Activated naive CD4-positive, alpha-beta T cell treated with anti-CD3 and anti-CD28 coated beads, Interleukin-2, amount 50 U/mL, for 24 hours (primary cell): ENCODE measurements at regions not wholly inside any gene's neighbourhood (a gene's known extent, or its start where the extent isn't known, plus 50 kb on each side); places are given as distances from the start of the nearest gene placed in this dataset.

Source experiments
- H3K27ac Mint-ChIP-seq: one replicate; pipeline ENCODE4 v1.8.0; 2021; ENCODE audit warnings: mild to moderate bottlenecking, mixed read lengths
- H3K27me3 Mint-ChIP-seq: one replicate; pipeline ENCODE4 v1.8.0; 2021; ENCODE audit warnings: mixed read lengths
- H3K36me3 Mint-ChIP-seq: one replicate; pipeline ENCODE4 v1.8.0; 2021; ENCODE audit warnings: mixed read lengths
- H3K4me1 Mint-ChIP-seq: one replicate; pipeline ENCODE4 v1.8.0; 2021; ENCODE audit warnings: mixed read lengths
- H3K4me3 Mint-ChIP-seq: one replicate; pipeline ENCODE4 v1.8.0; 2021; ENCODE audit warnings: mild to moderate bottlenecking, mixed read lengths
- H3K9me3 Mint-ChIP-seq: one replicate; pipeline ENCODE4 v1.8.0; 2021; ENCODE audit warnings: mixed read lengths

- Mint-ChIP-seq H3K4me1 (no peaks in the 10 kb centered on the region), H3K9me3 (no peaks in the 10 kb centered on the region), H3K27ac (no peak overlapping the region), H3K27me3 (peaks cover 2% of the 10 kb centered on the region), H3K4me3 (no peak overlapping the region), H3K36me3 (no peaks in the 10 kb centered on the region)
These were observed 89.8 kb upstream of the ZC3H12C start for GRCh38 chr11:110003426-110003825.

- Mint-ChIP-seq H3K27ac (no peak overlapping the region), H3K9me3 (peaks cover 15% of the 10 kb centered on the region), H3K27me3 (peaks cover 3% of the 10 kb centered on the region), H3K4me1 (no peaks in the 10 kb centered on the region), H3K4me3 (no peak overlapping the region), H3K36me3 (no peaks in the 10 kb centered on the region)
These were observed 81.6 kb upstream of the ZC3H12C start for GRCh38 chr11:110011595-110011994.

GRCh38 chr11:110015695-110016094 lies 77.5 kb upstream of the ZC3H12C start:
- peaks cover 2% of the 10 kb centered on the region for H3K27me3 Mint-ChIP-seq
- no peaks in the 10 kb centered on the region for H3K4me1 Mint-ChIP-seq
- H3K36me3 Mint-ChIP-seq = no peaks in the 10 kb centered on the region
- H3K27ac Mint-ChIP-seq = no peak overlapping the region
- H3K4me3 Mint-ChIP-seq = no peak overlapping the region
- H3K9me3 Mint-ChIP-seq = peaks cover 15% of the 10 kb centered on the region

- Mint-ChIP-seq H3K27ac (no peak overlapping the region), H3K4me1 (no peaks in the 10 kb centered on the region), H3K36me3 (no peaks in the 10 kb centered on the region), H3K4me3 (no peak overlapping the region), H3K9me3 (peaks cover 4% of the 10 kb centered on the region), H3K27me3 (peaks cover 2% of the 10 kb centered on the region)
These were observed 73.5 kb upstream of the ZC3H12C start for GRCh38 chr11:110019675-110020074.

- Mint-ChIP-seq H3K27me3 (no peaks in the 10 kb centered on the region), H3K9me3 (no peaks in the 10 kb centered on the region), H3K4me3 (no peak overlapping the region), H3K27ac (no peak overlapping the region), H3K4me1 (no peaks in the 10 kb centered on the region), H3K36me3 (no peaks in the 10 kb centered on the region)
These were observed 70.6 kb upstream of the ZC3H12C start for GRCh38 chr11:110022548-110022947.

GRCh38 chr11:110023711-110024110 lies 69.5 kb upstream of the ZC3H12C start:
- Mint-ChIP-seq H3K36me3 (no peaks in the 10 kb centered on the region), H3K4me1 (no peaks in the 10 kb centered on the region), H3K4me3 (no peak overlapping the region), H3K9me3 (no peaks in the 10 kb centered on the region), H3K27me3 (no peaks in the 10 kb centered on the region), H3K27ac (no peak overlapping the region)

- Mint-ChIP-seq H3K4me1 (no peaks in the 10 kb centered on the region), H3K36me3 (no peaks in the 10 kb centered on the region), H3K9me3 (no peaks in the 10 kb centered on the region), H3K27me3 (no peaks in the 10 kb centered on the region), H3K27ac (no peak overlapping the region), H3K4me3 (no peak overlapping the region)
These were observed 66.2 kb upstream of the ZC3H12C start for GRCh38 chr11:110026858-110027626.

- H3K9me3 Mint-ChIP-seq = no peaks in the 10 kb centered on the region
These were observed 65.4 kb upstream of the ZC3H12C start for GRCh38 chr11:110027627-110028371.

GRCh38 chr11:110028921-110029320 lies 64.3 kb upstream of the ZC3H12C start:
- H3K36me3 Mint-ChIP-seq = no peaks in the 10 kb centered on the region
- H3K27ac Mint-ChIP-seq = no peak overlapping the region
- H3K9me3 Mint-ChIP-seq = no peaks in the 10 kb centered on the region
- no peak overlapping the region for H3K4me3 Mint-ChIP-seq
- H3K27me3 Mint-ChIP-seq = no peaks in the 10 kb centered on the region
- H3K4me1 Mint-ChIP-seq = no peaks in the 10 kb centered on the region

More at GRCh38 chr11:110027627-110028371, 65.4 kb upstream of the ZC3H12C start:
- H3K27me3 Mint-ChIP-seq = no peaks in the 10 kb centered on the region
- no peak overlapping the region for H3K4me3 Mint-ChIP-seq
- no peaks in the 10 kb centered on the region for H3K36me3 Mint-ChIP-seq
- no peaks in the 10 kb centered on the region for H3K4me1 Mint-ChIP-seq
- no peak overlapping the region for H3K27ac Mint-ChIP-seq

- Mint-ChIP-seq H3K27me3 (no peaks in the 10 kb centered on the region), H3K36me3 (no peaks in the 10 kb centered on the region), H3K4me1 (no peaks in the 10 kb centered on the region), H3K9me3 (no peaks in the 10 kb centered on the region), H3K27ac (no peak overlapping the region), H3K4me3 (no peak overlapping the region)
These were observed 63.5 kb upstream of the ZC3H12C start for GRCh38 chr11:110029714-110030113.

- Mint-ChIP-seq H3K4me3 (no peak overlapping the region), H3K9me3 (no peaks in the 10 kb centered on the region), H3K27me3 (no peaks in the 10 kb centered on the region), H3K4me1 (no peaks in the 10 kb centered on the region), H3K36me3 (no peaks in the 10 kb centered on the region), H3K27ac (no peak overlapping the region)
These were observed 62.0 kb upstream of the ZC3H12C start for GRCh38 chr11:110031171-110031570.

GRCh38 chr11:110032259-110032658 lies 60.9 kb upstream of the ZC3H12C start:
- no peaks in the 10 kb centered on the region for H3K4me1 Mint-ChIP-seq
- no peaks in the 10 kb centered on the region for H3K27me3 Mint-ChIP-seq
- H3K4me3 Mint-ChIP-seq = no peak overlapping the region
- H3K27ac Mint-ChIP-seq = no peak overlapping the region
- H3K36me3 Mint-ChIP-seq = no peaks in the 10 kb centered on the region
- H3K9me3 Mint-ChIP-seq = no peaks in the 10 kb centered on the region

- Mint-ChIP-seq H3K27me3 (no peaks in the 10 kb centered on the region), H3K27ac (no peak overlapping the region), H3K36me3 (no peaks in the 10 kb centered on the region), H3K9me3 (no peaks in the 10 kb centered on the region), H3K4me3 (no peak overlapping the region), H3K4me1 (no peaks in the 10 kb centered on the region)
These were observed 60.1 kb upstream of the ZC3H12C start for GRCh38 chr11:110032957-110033570.

- no peaks in the 10 kb centered on the region for H3K4me1 Mint-ChIP-seq
- no peaks in the 10 kb centered on the region for H3K36me3 Mint-ChIP-seq
- H3K9me3 Mint-ChIP-seq = no peaks in the 10 kb centered on the region
- H3K4me3 Mint-ChIP-seq = no peak overlapping the region
- H3K27me3 Mint-ChIP-seq = peaks cover 1% of the 10 kb centered on the region
- no peak overlapping the region for H3K27ac Mint-ChIP-seq
These were observed 58.4 kb upstream of the ZC3H12C start for GRCh38 chr11:110034806-110035205.

GRCh38 chr11:110035357-110035756 lies 57.8 kb upstream of the ZC3H12C start:
- H3K27ac Mint-ChIP-seq = no peak overlapping the region
- no peaks in the 10 kb centered on the region for H3K9me3 Mint-ChIP-seq
- H3K27me3 Mint-ChIP-seq = peaks cover 1% of the 10 kb centered on the region
- H3K36me3 Mint-ChIP-seq = no peaks in the 10 kb centered on the region
- no peak overlapping the region for H3K4me3 Mint-ChIP-seq
- no peaks in the 10 kb centered on the region for H3K4me1 Mint-ChIP-seq

- Mint-ChIP-seq H3K4me1 (no peaks in the 10 kb centered on the region), H3K9me3 (no peaks in the 10 kb centered on the region), H3K4me3 (no peak overlapping the region), H3K27ac (no peak overlapping the region), H3K36me3 (no peaks in the 10 kb centered on the region), H3K27me3 (peaks cover 4% of the 10 kb centered on the region)
These were observed 55.0 kb upstream of the ZC3H12C start for GRCh38 chr11:110038201-110038600.
